Natural killer cell treated with Interleukin-12 subunit alpha and Interleukin-12 subunit beta and Interleukin-15 and Interleukin-18, amount 100 ng/mL, for 72 hours (primary cell): ENCODE measurements at regions not wholly inside any gene's neighbourhood (a gene's known extent, or its start where the extent isn't known, plus 50 kb on each side); places are given as distances from the start of the nearest gene placed in this dataset.

Experiments
- ATAC-seq, 2 donors: fragments of 150-1000 bp; cut with Tn5 transposase in 1 of 2; sonication (Bioruptor Pico), chemical (Tn5 transposase) in 1 of 2; 2 replicates each; pipeline ENCODE4 v1.10.0; 2021
- DNase-seq: peaks from one replicate; pipeline ENCODE4 v3.0.0; 2022; ENCODE audit warnings: low spot score
- H3K27ac Mint-ChIP-seq, 2 donors: 1 replicate in 1 of 2; 2 replicates in 1 of 2; pipeline ENCODE4 v1.8.0; 2022; ENCODE audit warnings: mixed read lengths in 2 of 2, mild to moderate bottlenecking in 1 of 2, moderate library complexity in 1 of 2
- H3K27me3 Mint-ChIP-seq, 2 donors: 1 replicate in 1 of 2; 2 replicates in 1 of 2; pipeline ENCODE4 v1.8.0; 2022; ENCODE audit warnings: mixed read lengths in 2 of 2
- H3K36me3 Mint-ChIP-seq: one replicate; pipeline ENCODE4 v1.8.0; 2022; ENCODE audit warnings: mixed read lengths
- H3K4me1 Mint-ChIP-seq, 2 donors: 1 replicate in 1 of 2; 2 replicates in 1 of 2; pipeline ENCODE4 v1.8.0; 2022; ENCODE audit warnings: low read depth in 2 of 2, mixed read lengths in 2 of 2, mild to moderate bottlenecking in 1 of 2
- H3K4me3 Mint-ChIP-seq: one replicate; pipeline ENCODE4 v1.8.0; 2022; ENCODE audit warnings: mixed read lengths
- H3K9me3 Mint-ChIP-seq: 2 replicates; pipeline ENCODE4 v1.8.0; 2022; ENCODE audit warnings: mixed read lengths

GRCh38 chr3:22063500-22063899 lies 312.5 kb upstream of the ZNF385D start:
- ATAC-seq, result no peak
- Mint-ChIP-seq H3K27me3 (no peaks in the 10 kb centered on the region), H3K27ac (no peak overlapping the region), H3K4me1 (no peaks in the 10 kb centered on the region), H3K36me3 (no peaks in the 10 kb centered on the region), H3K9me3 (peaks cover 29% of the 10 kb centered on the region), H3K4me3 (no peak overlapping the region)
- DNase-seq, result no peak

GRCh38 chr3:22068619-22069018 lies 317.6 kb upstream of the ZNF385D start:
- no peak for DNase-seq
- Mint-ChIP-seq H3K4me1 (no peaks in the 10 kb centered on the region), H3K4me3 (no peak overlapping the region), H3K36me3 (no peaks in the 10 kb centered on the region), H3K27me3 (no peaks in the 10 kb centered on the region), H3K9me3 (peaks cover 21% of the 10 kb centered on the region), H3K27ac (no peak overlapping the region)
- no peak for ATAC-seq

GRCh38 chr3:22088204-22088603 lies 337.2 kb upstream of the ZNF385D start:
- Mint-ChIP-seq H3K36me3 (peaks cover 5% of the 10 kb centered on the region), H3K4me1 (no peaks in the 10 kb centered on the region)
- ATAC-seq, result no peak

GRCh38 chr3:22089284-22089683 lies 338.3 kb upstream of the ZNF385D start:
- ATAC-seq, result no peak
- H3K27ac Mint-ChIP-seq, result no peak overlapping the region
- H3K36me3 Mint-ChIP-seq, result peaks cover 5% of the 10 kb centered on the region
- no peak for DNase-seq
- H3K9me3 Mint-ChIP-seq, result peaks cover 11% of the 10 kb centered on the region
- no peak overlapping the region for H3K4me3 Mint-ChIP-seq
- H3K27me3 Mint-ChIP-seq, result no peaks in the 10 kb centered on the region
- H3K4me1 Mint-ChIP-seq, result no peaks in the 10 kb centered on the region

More at GRCh38 chr3:22088204-22088603, 337.2 kb upstream of the ZNF385D start:
- peaks cover 13% of the 10 kb centered on the region for H3K9me3 Mint-ChIP-seq
- DNase-seq, result no peak
- H3K4me3 Mint-ChIP-seq, result no peak overlapping the region
- H3K27ac Mint-ChIP-seq, result no peak overlapping the region
- H3K27me3 Mint-ChIP-seq, result no peaks in the 10 kb centered on the region

GRCh38 chr3:22091329-22091728 lies 340.3 kb upstream of the ZNF385D start:
- ATAC-seq, result no peak

GRCh38 chr3:22098021-22098420 lies 347.0 kb upstream of the ZNF385D start:
- Mint-ChIP-seq H3K4me3 (no peak overlapping the region), H3K27ac (no peak overlapping the region), H3K36me3 (peaks cover 5% of the 10 kb centered on the region), H3K4me1 (no peaks in the 10 kb centered on the region), H3K9me3 (peaks cover 6% of the 10 kb centered on the region), H3K27me3 (no peaks in the 10 kb centered on the region)
- no peak for ATAC-seq
- DNase-seq, result no peak

More at GRCh38 chr3:22091329-22091728, 340.3 kb upstream of the ZNF385D start:
- no peaks in the 10 kb centered on the region for H3K4me1 Mint-ChIP-seq
- no peak overlapping the region for H3K27ac Mint-ChIP-seq
- H3K27me3 Mint-ChIP-seq, result no peaks in the 10 kb centered on the region
- DNase-seq, result no peak
- H3K9me3 Mint-ChIP-seq, result peaks cover 7% of the 10 kb centered on the region
- H3K36me3 Mint-ChIP-seq, result no peaks in the 10 kb centered on the region
- H3K4me3 Mint-ChIP-seq, result no peak overlapping the region

GRCh38 chr3:22101351-22101750 lies 350.3 kb upstream of the ZNF385D start:
- peaks cover 5% of the 10 kb centered on the region for H3K36me3 Mint-ChIP-seq

GRCh38 chr3:22101811-22102210 lies 350.8 kb upstream of the ZNF385D start:
- ATAC-seq, result no peak
- no peak overlapping the region for H3K4me3 Mint-ChIP-seq
- no peak for DNase-seq
- no peaks in the 10 kb centered on the region for H3K4me1 Mint-ChIP-seq
- no peak overlapping the region for H3K27ac Mint-ChIP-seq
- peaks cover 8% of the 10 kb centered on the region for H3K9me3 Mint-ChIP-seq
- H3K27me3 Mint-ChIP-seq, result no peaks in the 10 kb centered on the region
- peaks cover 5% of the 10 kb centered on the region for H3K36me3 Mint-ChIP-seq

More at GRCh38 chr3:22101351-22101750, 350.3 kb upstream of the ZNF385D start:
- H3K4me1 Mint-ChIP-seq, result no peaks in the 10 kb centered on the region
- H3K27me3 Mint-ChIP-seq, result no peaks in the 10 kb centered on the region
- peaks cover 4% of the 10 kb centered on the region for H3K9me3 Mint-ChIP-seq
- no peak overlapping the region for H3K4me3 Mint-ChIP-seq
- H3K27ac Mint-ChIP-seq, result no peak overlapping the region
- DNase-seq (no peak), ATAC-seq (no peak)

- DNase-seq (no peak), ATAC-seq (no peak)
- no peak overlapping the region for H3K27ac Mint-ChIP-seq
- no peaks in the 10 kb centered on the region for H3K4me1 Mint-ChIP-seq
- no peaks in the 10 kb centered on the region for H3K27me3 Mint-ChIP-seq
- H3K9me3 Mint-ChIP-seq, result peaks cover 9% of the 10 kb centered on the region
- no peak overlapping the region for H3K4me3 Mint-ChIP-seq
- peaks cover 5% of the 10 kb centered on the region for H3K36me3 Mint-ChIP-seq
Observed at GRCh38 chr3:22103423-22103822, 352.4 kb upstream of the ZNF385D start.

GRCh38 chr3:22106213-22106896 lies 355.3 kb upstream of the ZNF385D start:
- H3K4me3 Mint-ChIP-seq, result no peak overlapping the region
- no peak for DNase-seq
- H3K36me3 Mint-ChIP-seq, result no peaks in the 10 kb centered on the region
- peaks cover 5% of the 10 kb centered on the region for H3K9me3 Mint-ChIP-seq
- ATAC-seq, result no peak
- no peaks in the 10 kb centered on the region for H3K4me1 Mint-ChIP-seq
- H3K27me3 Mint-ChIP-seq, result no peaks in the 10 kb centered on the region
- no peak overlapping the region for H3K27ac Mint-ChIP-seq

GRCh38 chr3:22111226-22111625 lies 360.2 kb upstream of the ZNF385D start:
- H3K4me1 Mint-ChIP-seq, result no peaks in the 10 kb centered on the region
- no peaks in the 10 kb centered on the region for H3K27me3 Mint-ChIP-seq
- peaks cover 5% of the 10 kb centered on the region for H3K9me3 Mint-ChIP-seq
- no peak overlapping the region for H3K27ac Mint-ChIP-seq
- ATAC-seq, result no peak
- no peak for DNase-seq
- H3K36me3 Mint-ChIP-seq, result no peaks in the 10 kb centered on the region
- no peak overlapping the region for H3K4me3 Mint-ChIP-seq

- Mint-ChIP-seq H3K4me3 (no peak overlapping the region), H3K9me3 (no peaks in the 10 kb centered on the region), H3K4me1 (no peaks in the 10 kb centered on the region), H3K36me3 (no peaks in the 10 kb centered on the region), H3K27ac (no peak overlapping the region), H3K27me3 (no peaks in the 10 kb centered on the region)
- ATAC-seq (no peak), DNase-seq (no peak)
Observed at GRCh38 chr3:22113453-22113852, 362.4 kb upstream of the ZNF385D start.

GRCh38 chr3:22115581-22115980 lies 364.6 kb upstream of the ZNF385D start:
- H3K4me3 Mint-ChIP-seq, result no peak overlapping the region
- no peak for DNase-seq
- no peaks in the 10 kb centered on the region for H3K4me1 Mint-ChIP-seq
- no peaks in the 10 kb centered on the region for H3K27me3 Mint-ChIP-seq
- ATAC-seq, result no peak
- no peaks in the 10 kb centered on the region for H3K36me3 Mint-ChIP-seq
- no peak overlapping the region for H3K27ac Mint-ChIP-seq
- H3K9me3 Mint-ChIP-seq, result no peaks in the 10 kb centered on the region

GRCh38 chr3:22117091-22117490 lies 366.1 kb upstream of the ZNF385D start:
- peaks cover 3% of the 10 kb centered on the region for H3K9me3 Mint-ChIP-seq
- ATAC-seq, result no peak
- no peaks in the 10 kb centered on the region for H3K36me3 Mint-ChIP-seq
- H3K27me3 Mint-ChIP-seq, result no peaks in the 10 kb centered on the region
- H3K4me1 Mint-ChIP-seq, result no peaks in the 10 kb centered on the region
- no peak overlapping the region for H3K4me3 Mint-ChIP-seq
- no peak for DNase-seq
- no peak overlapping the region for H3K27ac Mint-ChIP-seq

- Mint-ChIP-seq H3K9me3 (peaks cover 6% of the 10 kb centered on the region), H3K27me3 (no peaks in the 10 kb centered on the region)
Observed at GRCh38 chr3:22117751-22118346, 366.8 kb upstream of the ZNF385D start.

More at GRCh38 chr3:22117751-22118346, 366.8 kb upstream of the ZNF385D start:
- ATAC-seq (no peak), DNase-seq (no peak)
- Mint-ChIP-seq H3K4me1 (no peaks in the 10 kb centered on the region), H3K36me3 (no peaks in the 10 kb centered on the region), H3K4me3 (no peak overlapping the region), H3K27ac (no peak overlapping the region)
